GM13976 (cell line): ENCODE measurements at regions not wholly inside any gene's neighbourhood (a gene's known extent, or its start where the extent isn't known, plus 50 kb on each side); places are given as distances from the start of the nearest gene placed in this dataset.

Source experiments
- DNase-seq: peaks from one replicate; pipeline ENCODE4 v3.0.0; 2012; ENCODE audit warnings: low spot score
- CTCF ChIP-seq: IDR thresholded peaks from 2 replicates; pipeline ENCODE4 v1.5.1; 2012; ENCODE audit warnings: borderline replicate concordance, mild to moderate bottlenecking; ENCODE audit not compliant: insufficient read depth; ENCODE audit errors: extremely low read depth, missing control alignments, control extremely low read depth
- in situ Hi-C: fragments of 300-500 bp; cut with MboI; formaldehyde crosslinking; loops from one replicate; pipeline ENCODE4 v1.12.0; 2022; ENCODE audit warnings: low sequenced_read_pairs, mixed read lengths, inconsistent platforms; ENCODE audit not compliant: unreplicated experiment

GRCh38 chr13:39110518-39111097 is 72.4 kb downstream of the NHLRC3 start:
- in situ Hi-C loops = no loop called here
- TF ChIP-seq CTCF = no peak
- DNase-seq = no peak

GRCh38 chr13:39111145-39111544 is 72.9 kb downstream of the NHLRC3 start:
- no peak for TF ChIP-seq CTCF
- DNase-seq = no peak
- in situ Hi-C loops = no loop called here

GRCh38 chr13:39119422-39119821 is 81.2 kb downstream of the NHLRC3 start:
- no peak for TF ChIP-seq CTCF
- DNase-seq = no peak
- in situ Hi-C loops = no loop called here

- no peak for TF ChIP-seq CTCF
- in situ Hi-C loops = no loop called here
- no peak for DNase-seq
Measured at GRCh38 chr13:39123578-39123977, 85.3 kb downstream of the NHLRC3 start.

- TF ChIP-seq CTCF = no peak
- in situ Hi-C loops = no loop called here
- DNase-seq = no peak
Measured at GRCh38 chr13:39129213-39129612, 91.0 kb downstream of the NHLRC3 start.

- no peak for DNase-seq
- no peak for TF ChIP-seq CTCF
- in situ Hi-C loops = no loop called here
Measured at GRCh38 chr13:39130301-39130700, 92.0 kb downstream of the NHLRC3 start.
